Esophagus (tissue), 2 donors: ENCODE measurements at regions not wholly inside any gene's neighbourhood (a gene's known extent, or its start where the extent isn't known, plus 50 kb on each side); places are given as distances from the start of the nearest gene placed in this dataset.

Experiments
- H3K27ac ChIP-seq, 2 donors: one replicate each; pipeline ENCODE4 v1.5.1; 2013; ENCODE audit warnings: low read depth in 2 of 2, mild to moderate bottlenecking in 2 of 2, inconsistent platforms in 1 of 2, low read length in 1 of 2, moderate library complexity in 1 of 2
- H3K27me3 ChIP-seq, 2 donors: one replicate each; pipeline ENCODE4 v1.6.1; 2013; ENCODE audit warnings: low read length in 2 of 2, control low read depth in 1 of 2, mild to moderate bottlenecking in 1 of 2; ENCODE audit not compliant: insufficient read depth in 2 of 2, control insufficient read depth in 1 of 2
- H3K36me3 ChIP-seq, 2 donors: one replicate each; pipeline ENCODE4 v1.6.1; 2013; ENCODE audit warnings: low read length in 1 of 2; ENCODE audit not compliant: control insufficient read depth in 2 of 2, insufficient read depth in 2 of 2
- H3K4me1 ChIP-seq, 2 donors: one replicate each; pipeline ENCODE4 v1.6.1; 2013; ENCODE audit warnings: low read length in 1 of 2; ENCODE audit not compliant: control insufficient read depth in 2 of 2, insufficient read depth in 2 of 2
- H3K4me3 ChIP-seq, 2 donors: one replicate each; pipeline ENCODE4 v1.5.1; 2013; ENCODE audit warnings: low read length in 2 of 2, mild to moderate bottlenecking in 2 of 2, low read depth in 1 of 2, moderate library complexity in 1 of 2
- H3K9me3 ChIP-seq, 2 donors: one replicate each; pipeline ENCODE4 v1.6.1; 2013; ENCODE audit warnings: mild to moderate bottlenecking in 2 of 2, low read depth in 1 of 2, low read length in 1 of 2, moderate library complexity in 1 of 2; ENCODE audit not compliant: control insufficient read depth in 2 of 2, insufficient read depth in 1 of 2
- WGBS, 2 donors: extraction: QIAGEN DNeasy Blood & Tissue Kit; methylation state at CpG; one replicate each; pipeline ENCODE4 v1.1.7; 2013; 5-methylcytosine and 5-hydroxymethylcytosine counted together
- donor health status: healthy with polysubstance abuse.
- donor health status: Bipolar disorder and iron deficiency.

DNA sequence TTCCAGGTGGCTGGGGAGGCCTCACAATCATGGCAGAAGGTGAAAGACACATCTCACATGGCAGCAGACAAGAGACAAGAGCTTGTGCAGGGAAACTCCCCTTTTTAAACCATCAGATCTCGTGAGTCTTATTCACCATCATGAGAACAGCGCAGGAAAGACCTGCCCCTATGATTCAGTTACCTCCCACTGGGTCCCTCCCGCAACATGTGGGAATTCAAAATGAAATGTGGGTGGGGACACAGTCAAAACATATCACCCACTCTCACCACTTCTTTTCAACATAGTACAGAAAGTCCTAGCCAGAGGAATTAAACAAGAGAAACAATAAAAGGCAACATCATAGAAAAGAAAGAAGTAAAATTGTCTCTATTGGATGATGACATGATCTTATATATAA, 223.4 kb upstream of the SLC24A2 start:
- Histone ChIP-seq H3K9me3 (peaks cover 0 to 3% of the 10 kb centered on the region in 2 donors), H3K4me3 (no peak overlapping the region)
- 83 to 90% methylated on average over 3 of the region's 3 CpGs for WGBS, 2 donors

DNA sequence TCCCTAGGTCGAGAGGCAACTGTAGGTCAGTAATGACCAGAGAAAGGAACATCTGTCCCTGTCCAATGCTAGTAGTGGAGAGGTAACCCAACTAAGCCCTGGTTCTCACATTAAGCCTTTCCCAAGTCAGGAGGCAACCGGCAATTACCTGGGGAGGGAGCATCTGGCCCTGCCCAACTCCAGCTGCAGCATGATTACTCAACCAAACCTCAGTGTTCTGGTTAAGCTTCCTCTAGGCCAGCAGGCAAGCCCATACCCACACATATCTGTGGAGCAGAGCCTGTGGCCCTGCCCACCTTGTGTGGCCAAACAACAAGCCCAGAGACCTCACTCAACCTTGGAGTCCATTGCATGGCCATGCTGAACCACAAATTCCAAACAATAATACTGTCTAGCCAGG, 220.8 kb upstream of the SLC24A2 start:
- no peaks in the 10 kb centered on the region for H3K27me3 ChIP-seq
- peaks cover 0 to 3% of the 10 kb centered on the region in 2 donors for H3K9me3 ChIP-seq
- no peaks in the 10 kb centered on the region for H3K36me3 ChIP-seq
- H3K4me3 ChIP-seq = no peak overlapping the region
- H3K4me1 ChIP-seq = no peaks in the 10 kb centered on the region
- 86 to 90% methylated on average over 2 of the region's 2 CpGs for WGBS, 2 donors
- no peak overlapping the region for H3K27ac ChIP-seq

More for the DNA sequence above, 223.4 kb upstream of the SLC24A2 start:
- Histone ChIP-seq H3K36me3 (no peaks in the 10 kb centered on the region), H3K27me3 (no peaks in the 10 kb centered on the region), H3K4me1 (no peaks in the 10 kb centered on the region), H3K27ac (no peak overlapping the region)

DNA sequence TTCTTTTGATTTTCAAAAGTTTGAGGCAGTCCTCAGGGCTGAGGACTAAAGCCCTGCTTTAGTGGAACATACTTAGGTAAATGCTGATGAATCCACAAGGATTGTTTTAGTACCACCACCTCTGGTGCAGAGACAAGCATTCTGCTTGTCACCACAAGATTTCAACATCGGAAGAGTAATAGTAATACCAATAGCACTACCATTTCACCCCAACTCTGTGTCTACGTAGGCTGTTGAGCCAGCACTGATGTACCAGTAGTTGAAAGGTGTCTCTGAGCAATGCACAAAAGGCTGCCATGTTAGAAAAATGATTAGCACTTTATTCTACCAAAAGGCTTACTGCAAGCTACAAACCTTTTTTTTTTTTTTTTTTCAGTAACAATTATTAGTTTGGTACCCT, 213.2 kb upstream of the SLC24A2 start:
- no peaks in the 10 kb centered on the region for H3K4me1 ChIP-seq
- H3K9me3 ChIP-seq = no peaks in the 10 kb centered on the region
- H3K27ac ChIP-seq = no peak overlapping the region
- 89 to 91% methylated on average over 2 of the region's 2 CpGs for whole genome bisulfite sequencing, 2 donors
- H3K36me3 ChIP-seq = no peaks in the 10 kb centered on the region
- H3K27me3 ChIP-seq = no peaks in the 10 kb centered on the region
- no peak overlapping the region for H3K4me3 ChIP-seq

DNA sequence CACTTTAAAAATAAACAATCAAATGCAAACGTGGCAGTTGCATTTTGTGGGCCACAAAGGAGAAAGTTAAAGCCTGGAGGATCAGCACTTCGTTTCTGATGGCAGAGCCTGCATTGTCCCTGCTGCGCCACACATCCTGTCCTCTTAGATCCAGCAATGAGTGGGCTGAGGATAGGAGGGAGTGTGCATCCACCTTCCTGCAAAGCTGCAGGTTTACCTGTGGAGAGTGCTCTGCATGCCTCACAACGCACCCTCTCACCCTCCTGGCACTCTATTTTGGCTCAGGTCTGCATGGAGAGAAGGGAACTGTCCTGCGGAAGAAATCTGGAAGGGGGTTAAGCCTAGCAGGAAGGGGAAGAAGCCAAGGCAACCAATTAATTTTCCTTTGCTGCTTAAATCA, 212.2 kb upstream of the SLC24A2 start:
- 74 to 81% methylated on average over 5 of the region's 5 CpGs for WGBS, 2 donors
- Histone ChIP-seq H3K4me1 (no peaks in the 10 kb centered on the region), H3K4me3 (no peak overlapping the region), H3K27ac (no peak overlapping the region), H3K27me3 (no peaks in the 10 kb centered on the region), H3K9me3 (no peaks in the 10 kb centered on the region), H3K36me3 (no peaks in the 10 kb centered on the region)

DNA sequence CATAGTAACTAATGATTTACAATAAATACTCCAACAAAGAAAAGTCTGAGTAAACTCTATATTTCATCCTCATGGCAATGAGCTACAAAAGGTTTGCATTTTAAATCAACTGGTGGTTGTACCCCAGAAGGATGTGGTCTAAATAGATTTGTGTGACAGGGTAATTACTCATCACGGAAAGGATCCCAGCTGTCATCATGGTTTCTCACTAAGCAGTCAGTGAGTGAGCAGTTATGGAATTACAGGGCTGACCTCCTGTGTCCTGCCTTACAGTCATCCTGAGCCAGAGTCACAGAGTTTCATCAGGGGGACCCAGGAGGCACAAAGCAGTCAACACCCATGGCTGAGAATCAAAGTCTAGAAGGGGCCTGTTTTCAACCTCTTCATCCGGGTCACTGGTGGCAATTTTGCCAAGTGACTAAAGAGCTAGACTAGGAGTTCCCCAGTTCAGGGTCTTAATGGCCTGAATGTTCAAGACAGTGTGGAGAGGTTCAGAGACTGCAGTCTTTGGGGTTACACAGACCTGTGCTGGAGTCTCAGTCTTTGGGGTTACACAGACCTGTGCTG, 210.7 kb upstream of the SLC24A2 start:
- Histone ChIP-seq H3K4me1 (no peaks in the 10 kb centered on the region), H3K27ac (no peak overlapping the region), H3K4me3 (no peak overlapping the region), H3K27me3 (no peaks in the 10 kb centered on the region), H3K36me3 (no peaks in the 10 kb centered on the region), H3K9me3 (no peaks in the 10 kb centered on the region)
- 73 to 88% methylated on average over 2 of the region's 2 CpGs for WGBS, 2 donors

DNA sequence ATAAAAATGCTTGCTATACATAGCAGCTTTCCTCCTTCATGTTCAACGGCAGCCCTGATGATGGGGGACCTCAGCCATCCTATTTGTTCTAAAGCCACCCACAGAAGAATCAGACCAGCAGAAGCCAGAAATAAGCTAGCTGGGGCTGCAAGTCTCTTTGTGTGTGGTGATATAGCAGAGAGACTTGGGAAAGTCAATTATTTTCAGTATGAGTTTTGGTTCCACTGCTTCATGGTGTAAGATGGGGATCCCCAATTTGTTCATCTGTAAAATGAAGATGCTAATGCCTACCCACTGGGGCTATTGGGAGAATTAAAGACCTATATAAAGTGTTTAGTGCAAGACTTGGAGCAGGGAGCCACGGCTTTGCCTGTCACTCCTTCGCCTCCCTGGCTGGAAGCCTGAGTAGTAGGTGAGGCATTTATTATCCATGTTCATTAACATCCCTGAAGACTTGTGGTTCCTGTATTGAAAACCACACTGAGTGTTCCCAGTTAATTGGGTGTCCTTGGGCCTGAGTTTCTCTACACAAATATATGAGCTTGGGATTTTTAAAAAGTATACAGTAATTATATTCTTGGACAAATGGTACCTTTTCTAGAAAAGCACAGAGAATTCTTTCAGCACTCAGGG, 210.1 kb upstream of the SLC24A2 start:
- Histone ChIP-seq H3K36me3 (no peaks in the 10 kb centered on the region), H3K27me3 (no peaks in the 10 kb centered on the region), H3K9me3 (no peaks in the 10 kb centered on the region), H3K4me1 (no peaks in the 10 kb centered on the region), H3K4me3 (no peak overlapping the region), H3K27ac (no peak overlapping the region)
- WGBS, 2 donors = 39 to 49% methylated on average over 3 of the region's 3 CpGs

DNA sequence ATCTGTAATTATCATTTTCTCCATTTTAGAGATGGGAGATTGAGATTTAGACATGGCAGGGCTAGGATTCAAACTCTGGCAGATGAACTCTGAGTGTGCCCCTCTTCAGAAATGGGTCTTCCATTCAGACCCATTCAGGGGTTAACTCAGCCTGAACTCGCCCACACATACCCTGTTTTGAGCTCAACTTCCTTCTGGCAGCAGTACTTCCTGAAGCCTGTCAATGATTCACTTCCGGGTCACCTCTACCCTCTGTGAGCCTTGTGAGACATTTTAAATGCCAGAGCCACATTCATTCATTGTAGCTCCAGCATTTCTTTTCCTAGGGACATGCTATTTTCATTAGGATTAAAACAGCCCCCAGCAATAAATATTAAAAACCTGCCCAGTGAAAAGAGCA, 209.3 kb upstream of the SLC24A2 start:
- no peaks in the 10 kb centered on the region for H3K36me3 ChIP-seq
- no peaks in the 10 kb centered on the region for H3K9me3 ChIP-seq
- no peaks in the 10 kb centered on the region for H3K4me1 ChIP-seq
- no peaks in the 10 kb centered on the region for H3K27me3 ChIP-seq
- WGBS, 2 donors = 55 to 59% methylated on average over 2 of the region's 2 CpGs
- no peak overlapping the region for H3K4me3 ChIP-seq
- H3K27ac ChIP-seq = no peak overlapping the region

DNA sequence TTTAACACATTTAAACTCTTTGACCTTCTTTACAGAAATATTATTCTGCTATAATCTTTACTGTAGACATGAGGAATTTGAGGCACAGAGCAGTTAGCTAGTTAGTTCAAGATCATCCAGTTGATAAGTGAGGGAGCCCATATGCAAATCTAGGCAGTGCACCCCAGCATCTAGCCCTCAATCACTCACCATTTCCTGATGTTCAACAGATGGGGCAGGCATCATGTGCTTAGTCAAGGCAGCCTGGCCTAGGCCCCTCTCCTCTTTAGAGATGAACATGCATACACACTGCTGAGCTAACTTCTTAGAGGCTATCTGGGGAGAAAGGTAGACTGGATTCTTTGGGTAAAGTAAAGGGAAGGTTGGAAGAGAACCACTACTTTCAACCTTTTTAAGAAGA, 206.8 kb upstream of the SLC24A2 start:
- Histone ChIP-seq H3K36me3 (no peaks in the 10 kb centered on the region), H3K4me1 (no peaks in the 10 kb centered on the region), H3K27ac (no peak overlapping the region), H3K27me3 (no peaks in the 10 kb centered on the region), H3K9me3 (no peaks in the 10 kb centered on the region), H3K4me3 (no peak overlapping the region)

DNA sequence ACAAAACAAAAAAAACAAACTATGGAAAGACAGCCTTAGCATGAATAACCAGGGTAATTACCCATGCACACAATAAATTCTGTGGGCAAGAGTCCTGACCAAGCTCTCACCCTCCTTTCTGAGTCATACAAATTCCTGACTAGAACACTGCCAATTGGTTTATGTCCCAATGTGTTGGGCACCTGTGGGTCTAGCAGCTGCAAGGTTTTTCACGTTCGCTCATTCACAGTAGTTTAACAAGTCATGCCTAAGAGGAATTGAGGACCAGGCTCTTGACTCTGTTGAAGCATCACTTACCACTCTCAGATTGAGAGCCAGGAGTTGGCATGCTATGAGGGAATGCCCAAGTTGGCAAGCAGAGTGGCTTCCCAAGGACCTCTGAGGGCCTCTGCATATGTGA, 205.5 kb upstream of the SLC24A2 start:
- Histone ChIP-seq H3K4me1 (no peaks in the 10 kb centered on the region), H3K27me3 (no peaks in the 10 kb centered on the region), H3K27ac (no peak overlapping the region), H3K36me3 (no peaks in the 10 kb centered on the region), H3K4me3 (no peak overlapping the region), H3K9me3 (no peaks in the 10 kb centered on the region)
- WGBS, 2 donors = 51 to 67% methylated on average over 2 of the region's 2 CpGs

DNA sequence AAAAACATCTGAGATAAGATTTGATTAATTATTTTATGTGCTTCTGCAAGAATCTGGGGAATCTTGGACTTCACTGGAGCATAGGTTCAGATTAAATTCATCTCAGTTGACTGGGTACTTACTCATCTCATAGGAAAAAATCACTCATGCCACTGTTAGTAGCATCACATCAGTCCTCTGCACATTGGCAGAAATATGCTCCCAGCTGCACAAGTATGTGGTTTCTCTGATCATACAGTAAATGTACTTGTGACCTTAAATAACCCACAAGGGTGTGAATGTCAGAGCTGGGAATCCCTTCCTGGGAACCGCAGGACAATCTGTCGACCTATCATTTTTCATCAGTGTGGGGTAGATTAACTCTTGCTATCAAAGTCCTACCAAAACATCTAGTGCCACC, 203.7 kb upstream of the SLC24A2 start:
- H3K36me3 ChIP-seq = no peaks in the 10 kb centered on the region
- H3K4me1 ChIP-seq = no peaks in the 10 kb centered on the region
- H3K27me3 ChIP-seq = peaks cover 0 to 3% of the 10 kb centered on the region in 2 donors
- no peak overlapping the region for H3K27ac ChIP-seq
- H3K4me3 ChIP-seq = no peak overlapping the region
- no peaks in the 10 kb centered on the region for H3K9me3 ChIP-seq
- WGBS, 2 donors = 35 to 37% methylated on average over 2 of the region's 2 CpGs
